Hepatocyte (in vitro differentiated cells): ENCODE measurements at regions not wholly inside any gene's neighbourhood (a gene's known extent, or its start where the extent isn't known, plus 50 kb on each side); places are given as distances from the start of the nearest gene placed in this dataset.

ENCODE experiments used
- EZH2 ChIP-seq: fragments of 200-600 bp; sonication (generic); IDR thresholded peaks from 2 replicates; pipeline ENCODE4 v1.6.1; 2016; ENCODE audit warnings: antibody characterized with exemption, mild to moderate bottlenecking, borderline replicate concordance
- EZH2phosphoT487 ChIP-seq: fragments of 200-600 bp; sonication (generic); IDR thresholded peaks from one replicate; pipeline ENCODE4 v1.6.1; 2018; ENCODE audit warnings: antibody characterized with exemption, mild to moderate bottlenecking, low read depth, moderate library complexity; ENCODE audit not compliant: unreplicated experiment, severe bottlenecking
- TF ChIP-seq, protein P1 (sequence below): fragments of 200-600 bp; sonication (generic); IDR thresholded peaks from 2 replicates; pipeline ENCODE4 v1.5.1; 2016; ENCODE audit warnings: antibody characterized with exemption, mild to moderate bottlenecking; ENCODE audit not compliant: poor library complexity

DNA sequence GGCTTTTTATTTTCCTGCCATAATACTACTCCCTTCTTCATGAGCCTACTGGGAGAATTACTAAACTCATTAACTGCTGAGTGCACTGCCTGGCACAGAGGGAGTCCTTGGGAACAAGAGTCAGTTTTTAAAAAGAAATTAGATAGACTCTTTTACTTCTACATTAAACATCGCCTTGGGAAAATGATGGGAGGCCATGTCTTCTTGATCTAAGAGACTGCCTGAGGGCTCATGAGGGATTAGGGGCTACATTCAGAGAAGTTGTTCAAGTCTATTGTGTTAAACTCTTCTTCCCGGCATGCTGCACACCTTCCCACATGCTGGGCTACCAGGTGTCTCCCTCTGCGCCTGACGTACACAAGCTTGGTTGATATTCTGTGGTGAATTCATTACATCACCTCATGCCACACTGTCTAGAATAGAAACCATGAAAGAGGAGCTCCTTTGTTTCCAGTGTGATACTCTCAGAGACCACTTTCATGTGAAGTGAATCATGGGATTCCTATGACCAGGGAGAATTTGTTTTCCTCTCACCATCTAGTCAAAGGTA is 1422.3 kb downstream of the AACS start:
- TF ChIP-seq EZH2 = no peak
- TF ChIP-seq, protein P1, sequence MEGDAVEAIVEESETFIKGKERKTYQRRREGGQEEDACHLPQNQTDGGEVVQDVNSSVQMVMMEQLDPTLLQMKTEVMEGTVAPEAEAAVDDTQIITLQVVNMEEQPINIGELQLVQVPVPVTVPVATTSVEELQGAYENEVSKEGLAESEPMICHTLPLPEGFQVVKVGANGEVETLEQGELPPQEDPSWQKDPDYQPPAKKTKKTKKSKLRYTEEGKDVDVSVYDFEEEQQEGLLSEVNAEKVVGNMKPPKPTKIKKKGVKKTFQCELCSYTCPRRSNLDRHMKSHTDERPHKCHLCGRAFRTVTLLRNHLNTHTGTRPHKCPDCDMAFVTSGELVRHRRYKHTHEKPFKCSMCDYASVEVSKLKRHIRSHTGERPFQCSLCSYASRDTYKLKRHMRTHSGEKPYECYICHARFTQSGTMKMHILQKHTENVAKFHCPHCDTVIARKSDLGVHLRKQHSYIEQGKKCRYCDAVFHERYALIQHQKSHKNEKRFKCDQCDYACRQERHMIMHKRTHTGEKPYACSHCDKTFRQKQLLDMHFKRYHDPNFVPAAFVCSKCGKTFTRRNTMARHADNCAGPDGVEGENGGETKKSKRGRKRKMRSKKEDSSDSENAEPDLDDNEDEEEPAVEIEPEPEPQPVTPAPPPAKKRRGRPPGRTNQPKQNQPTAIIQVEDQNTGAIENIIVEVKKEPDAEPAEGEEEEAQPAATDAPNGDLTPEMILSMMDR = no peak
- TF ChIP-seq EZH2phosphoT487 = no peak
